ENCODE measurements at regions not wholly inside any gene's neighbourhood (a gene's known extent, or its start where the extent isn't known, plus 50 kb on each side); places are given as distances from the start of the nearest gene placed in this dataset.
"Not testable (repeated sequence)": the region's sequence is repeated elsewhere in the genome, so short reads cannot be mapped to it uniquely, and the experiment has no call there.

GRCh38 chr4:189822326-189822725 lies 118.3 kb upstream of the FRG1 start:
- DNase-seq (ENCODE audit: low spot score): no peak

DNA sequence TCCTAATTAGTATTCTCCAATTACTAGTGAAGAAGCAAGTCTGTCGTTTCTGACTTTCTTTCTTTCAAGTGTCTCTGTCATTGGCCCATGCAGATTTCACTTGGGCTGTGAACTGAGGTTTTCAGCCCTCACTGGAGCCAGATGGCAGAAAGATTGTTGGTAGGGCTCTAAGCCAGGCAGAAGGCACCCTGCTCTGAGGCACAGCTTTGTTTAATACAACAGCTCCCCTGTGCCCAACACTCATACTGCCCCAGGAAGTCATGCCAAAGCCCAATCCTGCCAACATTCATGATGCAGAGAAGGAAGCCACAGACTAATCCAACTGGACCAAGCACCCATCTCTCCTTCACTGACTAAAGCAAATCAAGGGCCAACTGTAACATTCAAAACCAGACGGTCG lies 117.1 kb upstream of the FRG1 start:
- peak; percentile 95 for DNase-seq (ENCODE audit: low spot score)

DNA sequence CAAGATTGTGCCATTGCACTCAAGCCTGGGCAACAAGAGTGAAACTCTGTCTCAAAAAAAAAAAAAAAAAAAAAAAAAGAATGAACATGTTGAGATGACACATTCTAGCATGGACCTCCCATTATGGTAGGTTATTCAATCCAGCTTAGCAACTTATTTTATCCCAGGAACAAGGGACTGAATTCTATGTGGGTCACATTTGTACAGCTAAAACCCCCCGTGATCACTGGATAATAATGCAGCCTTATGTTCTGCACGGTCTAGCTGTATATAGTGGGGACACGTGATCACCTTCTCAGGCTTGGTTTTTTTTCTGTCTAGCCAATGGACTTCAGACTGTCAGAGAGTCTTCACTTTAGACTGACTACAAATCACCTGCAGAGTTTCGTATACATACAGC lies 115.2 kb upstream of the FRG1 start:
- no peak for DNase-seq (ENCODE audit: low spot score)

DNA sequence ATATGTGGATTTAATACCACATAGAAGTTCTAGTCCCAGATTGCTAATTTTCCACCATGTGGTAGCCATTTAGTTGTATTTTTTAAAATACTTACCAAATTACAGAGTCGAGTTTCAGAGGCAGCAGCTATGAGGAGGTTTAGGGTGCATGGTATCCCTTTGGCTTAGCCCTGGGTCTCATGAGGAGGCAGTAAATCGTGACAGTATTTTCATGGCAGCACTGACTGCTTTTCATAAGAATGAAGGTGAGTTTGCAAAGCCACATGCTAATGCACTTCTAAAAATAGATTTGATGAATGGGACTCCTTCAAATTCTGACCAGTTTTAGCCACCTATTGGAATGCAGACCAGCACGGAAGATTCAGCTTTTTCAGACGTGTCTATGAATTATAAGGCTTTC lies 114.0 kb upstream of the FRG1 start:
- DNase-seq (ENCODE audit: low spot score): no peak

GRCh38 chr4:189828081-189828697 lies 112.5 kb upstream of the FRG1 start:
- DNase-seq (ENCODE audit: low spot score): no peak

GRCh38 chr4:189832528-189832927 lies 108.1 kb upstream of the FRG1 start:
- no peak for DNase-seq (ENCODE audit: low spot score)

DNA sequence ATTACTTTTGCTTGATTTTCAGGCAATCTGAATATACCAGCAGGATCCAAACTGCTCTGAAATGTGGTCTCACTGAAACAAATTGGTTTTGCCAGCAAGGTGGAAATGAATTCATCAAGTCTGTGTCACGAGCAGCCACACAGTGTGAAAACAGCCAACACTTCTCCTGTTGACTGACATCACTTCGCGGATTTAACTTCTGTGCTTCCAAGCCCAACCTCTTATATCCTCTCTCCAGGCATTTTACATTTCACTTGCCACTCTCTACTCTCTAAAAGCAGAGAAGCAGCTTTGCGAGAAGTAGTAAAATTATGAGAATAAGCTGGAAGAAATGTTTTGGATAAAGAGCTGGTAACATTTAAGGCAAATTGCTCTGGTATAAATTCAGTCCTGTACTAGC lies 106.1 kb upstream of the FRG1 start:
- no peak for DNase-seq (ENCODE audit: low spot score)

DNA sequence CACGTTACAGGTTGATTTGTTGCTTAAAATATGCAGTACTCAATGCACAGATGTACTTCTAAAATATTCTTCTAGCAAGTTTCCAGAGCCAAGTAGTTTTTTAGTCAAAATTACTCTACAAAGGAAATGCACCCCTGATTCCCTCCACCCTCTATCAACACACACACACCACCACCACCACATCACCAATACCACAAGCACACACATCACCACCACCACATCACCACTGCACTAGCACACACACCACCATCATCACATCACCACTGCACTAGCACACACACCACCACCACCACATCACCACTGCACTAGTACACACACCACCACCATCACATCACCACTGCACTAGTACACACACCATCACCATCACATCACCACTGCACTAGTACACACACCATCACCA lies 105.2 kb upstream of the FRG1 start:
- no peak for DNase-seq (ENCODE audit: low spot score)

GRCh38 chr4:189837471-189837870 lies 103.2 kb upstream of the FRG1 start:
- no peak for DNase-seq (ENCODE audit: low spot score)

GRCh38 chr4:189838821-189839497 lies 101.7 kb upstream of the FRG1 start:
- DNase-seq (ENCODE audit: low spot score): no peak

GRCh38 chr4:189840356-189840755 lies 100.3 kb upstream of the FRG1 start:
- no peak for DNase-seq (ENCODE audit: low spot score)

DNA sequence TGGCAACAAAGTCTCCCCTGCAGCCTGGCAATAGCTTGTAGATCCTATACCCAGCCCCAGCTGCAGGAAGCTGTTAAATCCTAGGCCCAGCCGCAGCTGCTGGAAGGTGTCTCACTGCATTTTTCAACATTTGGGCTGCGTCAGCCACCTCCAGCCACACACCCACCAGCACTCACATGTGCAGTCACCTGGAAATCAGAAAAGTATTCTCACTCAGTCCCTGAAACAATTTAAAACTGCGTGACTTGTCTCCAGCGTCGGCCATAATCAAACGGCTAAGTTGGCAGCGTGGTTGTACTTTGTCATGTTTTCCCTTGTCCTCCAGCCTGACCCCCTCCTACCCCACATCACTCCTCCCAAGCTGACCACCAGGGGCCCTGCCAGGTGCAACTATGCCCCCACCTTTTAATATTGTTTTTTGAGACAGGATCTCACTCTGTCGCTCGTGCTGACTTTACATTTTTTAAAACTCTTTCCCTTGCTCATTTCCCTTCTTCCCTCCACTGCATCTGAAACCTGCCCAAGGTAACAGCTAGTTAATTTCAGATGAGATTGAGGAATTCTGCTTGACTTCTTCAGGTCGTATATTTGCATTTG lies 97.2 kb upstream of the FRG1 start:
- no peak for DNase-seq (ENCODE audit: low spot score)

DNA sequence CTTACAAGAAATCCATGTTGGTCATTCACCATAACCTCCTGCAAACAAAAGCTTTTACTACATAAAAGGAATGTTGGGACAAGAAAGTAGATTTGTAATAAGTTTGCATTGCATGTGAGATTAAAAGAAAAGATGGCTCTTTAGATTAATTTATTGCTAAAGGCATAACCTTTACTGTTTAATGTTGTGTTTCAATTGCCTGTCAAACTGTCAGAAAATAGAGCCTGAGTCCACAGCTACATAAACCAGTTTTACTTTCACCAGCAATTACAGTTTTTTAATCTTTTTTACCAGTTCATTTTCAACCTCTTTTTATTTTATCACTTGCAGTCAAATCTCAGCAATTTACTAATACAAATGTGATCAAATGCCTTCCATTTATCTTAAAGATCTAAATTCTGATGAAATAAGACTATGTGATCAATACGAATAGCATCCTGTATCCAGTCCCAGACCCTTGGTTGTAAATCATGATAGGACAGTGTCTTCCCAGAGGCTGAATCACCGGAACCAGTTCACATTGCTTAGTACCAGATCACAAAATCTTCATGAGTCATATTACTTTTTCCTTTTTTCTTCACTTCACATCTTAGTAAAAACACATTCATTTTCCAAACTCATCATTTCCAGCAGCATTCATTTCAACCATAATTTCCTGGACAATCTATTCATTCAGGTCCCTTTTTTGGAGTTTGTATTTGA lies 95.4 kb upstream of the FRG1 start:
- DNase-seq (ENCODE audit: low spot score): no peak

- DNase-seq (ENCODE audit: low spot score): not testable (repeated sequence)
These were observed 94.6 kb upstream of the FRG1 start for GRCh38 chr4:189846094-189846493.

DNA sequence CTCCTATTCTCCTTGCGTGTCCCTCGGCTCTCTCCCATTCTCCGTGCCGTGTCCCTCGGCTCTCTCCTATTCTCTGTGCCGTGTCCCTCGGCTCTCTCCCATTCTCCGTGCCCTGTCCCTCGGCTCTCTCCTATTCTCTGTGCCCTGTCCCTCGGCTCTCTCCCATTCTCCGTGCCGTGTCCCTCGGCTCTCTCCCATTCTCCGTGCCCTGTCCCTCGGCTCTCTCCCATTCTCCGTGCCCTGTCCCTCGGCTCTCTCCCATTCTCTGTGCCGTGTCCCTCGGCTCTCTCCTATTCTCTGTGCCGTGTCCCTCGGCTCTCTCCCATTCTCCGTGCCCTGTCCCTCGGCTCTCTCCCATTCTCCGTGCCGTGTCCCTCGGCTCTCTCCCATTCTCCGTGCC lies 94.1 kb upstream of the FRG1 start:
- not testable (repeated sequence) for DNase-seq (ENCODE audit: low spot score)

GRCh38 chr4:189848672-189849071 lies 92.0 kb upstream of the FRG1 start:
- not testable (repeated sequence) for DNase-seq (ENCODE audit: low spot score)

DNA sequence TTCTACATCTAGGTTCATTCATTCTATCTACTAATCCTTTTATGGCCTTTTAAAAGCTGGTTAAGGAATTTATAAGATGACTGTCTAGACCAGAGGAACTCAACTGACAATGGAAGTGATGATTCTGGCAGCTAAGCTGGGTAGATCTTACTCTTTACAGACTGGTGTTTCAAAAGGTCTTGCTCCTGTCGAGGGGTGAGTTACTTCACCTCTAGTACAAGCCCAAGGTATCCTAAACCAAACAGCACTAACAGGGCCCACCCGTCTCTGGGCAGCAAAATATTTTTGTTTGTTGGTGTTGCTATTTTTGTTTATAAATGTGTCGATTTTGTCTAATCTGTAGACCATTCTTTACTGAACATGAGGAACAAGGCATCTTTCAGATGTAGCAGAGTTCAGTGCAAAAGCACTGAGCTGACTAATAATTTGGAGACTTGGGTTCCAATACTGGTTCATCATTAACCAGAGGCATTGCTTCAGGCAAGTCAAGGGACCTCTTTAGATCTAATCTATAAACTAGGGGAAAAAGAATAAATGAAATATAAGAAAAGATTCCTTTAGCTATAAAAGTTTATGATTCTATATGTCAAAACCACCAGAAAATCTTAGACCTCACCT lies 90.3 kb upstream of the FRG1 start:
- DNase-seq (ENCODE audit: low spot score): no peak

DNA sequence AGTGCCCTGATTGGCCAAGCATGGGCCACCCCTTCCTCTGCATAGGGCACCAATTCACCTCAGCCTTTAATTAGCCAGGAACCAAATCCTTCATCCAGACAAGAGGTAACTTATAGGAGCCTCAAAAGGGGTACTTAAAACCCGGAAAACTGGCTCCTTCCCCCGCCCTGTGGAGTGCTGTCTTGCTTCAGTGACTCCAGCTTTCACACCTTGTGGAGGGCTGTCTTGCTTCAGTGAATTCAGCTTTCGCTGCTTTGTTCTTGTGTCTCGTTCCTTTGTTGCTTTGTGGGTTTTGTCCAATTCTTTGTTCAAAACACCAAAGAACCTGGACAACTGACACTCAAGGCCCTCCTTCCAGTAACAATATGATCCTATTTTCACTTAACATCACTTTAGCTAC lies 82.2 kb upstream of the FRG1 start:
- no peak for DNase-seq (ENCODE audit: low spot score)

GRCh38 chr4:189861101-189861500 lies 79.6 kb upstream of the FRG1 start:
- no peak for DNase-seq (ENCODE audit: low spot score)

GRCh38 chr4:189869236-189869635 lies 71.4 kb upstream of the FRG1 start:
- DNase-seq (ENCODE audit: low spot score): no peak

GRCh38 chr4:189870511-189871234 lies 70.0 kb upstream of the FRG1 start:
- no peak for DNase-seq (ENCODE audit: low spot score)

GRCh38 chr4:189874591-189874990 lies 66.1 kb upstream of the FRG1 start:
- no peak for DNase-seq (ENCODE audit: low spot score)

Measured in Ammon's horn (tissue), 1 donor.